ENCODE measurements at regions not wholly inside any gene's neighbourhood (a gene's known extent, or its start where the extent isn't known, plus 50 kb on each side); places are given as distances from the start of the nearest gene placed in this dataset.

DNA sequence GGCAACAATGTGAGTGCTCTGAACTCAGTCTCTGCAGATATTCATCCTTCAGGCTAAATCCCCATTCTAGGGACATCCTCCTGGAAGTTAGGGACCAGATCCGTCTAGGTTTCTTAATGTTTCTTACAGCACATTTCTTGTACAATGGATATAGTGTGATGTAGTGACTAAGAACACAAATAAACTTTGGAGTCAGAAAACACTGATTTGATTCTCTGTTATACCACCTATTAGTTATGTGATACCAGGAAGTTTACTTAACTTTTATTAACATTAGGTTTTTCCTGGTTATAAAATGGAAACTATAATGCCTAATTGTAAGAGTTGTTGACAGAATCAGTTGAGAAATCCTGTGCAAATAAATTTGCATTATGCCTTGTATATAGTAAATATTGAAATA is 57.6 kb upstream of the KCNQ5 start:
- TF ChIP-seq, protein P1, sequence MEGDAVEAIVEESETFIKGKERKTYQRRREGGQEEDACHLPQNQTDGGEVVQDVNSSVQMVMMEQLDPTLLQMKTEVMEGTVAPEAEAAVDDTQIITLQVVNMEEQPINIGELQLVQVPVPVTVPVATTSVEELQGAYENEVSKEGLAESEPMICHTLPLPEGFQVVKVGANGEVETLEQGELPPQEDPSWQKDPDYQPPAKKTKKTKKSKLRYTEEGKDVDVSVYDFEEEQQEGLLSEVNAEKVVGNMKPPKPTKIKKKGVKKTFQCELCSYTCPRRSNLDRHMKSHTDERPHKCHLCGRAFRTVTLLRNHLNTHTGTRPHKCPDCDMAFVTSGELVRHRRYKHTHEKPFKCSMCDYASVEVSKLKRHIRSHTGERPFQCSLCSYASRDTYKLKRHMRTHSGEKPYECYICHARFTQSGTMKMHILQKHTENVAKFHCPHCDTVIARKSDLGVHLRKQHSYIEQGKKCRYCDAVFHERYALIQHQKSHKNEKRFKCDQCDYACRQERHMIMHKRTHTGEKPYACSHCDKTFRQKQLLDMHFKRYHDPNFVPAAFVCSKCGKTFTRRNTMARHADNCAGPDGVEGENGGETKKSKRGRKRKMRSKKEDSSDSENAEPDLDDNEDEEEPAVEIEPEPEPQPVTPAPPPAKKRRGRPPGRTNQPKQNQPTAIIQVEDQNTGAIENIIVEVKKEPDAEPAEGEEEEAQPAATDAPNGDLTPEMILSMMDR (IDR thresholded peaks at IDR 0.05; ENCODE audit: low read depth, low read length) = no peak
- no peak for TF ChIP-seq EZH2phosphoT487 (IDR thresholded peaks at IDR 0.05; ENCODE audit: low read depth)
